Stimulated activated naive CD8-positive, alpha-beta T cell treated with anti-CD3 and anti-CD28 coated beads, Interleukin-15, Interleukin-2, amounts not matched to agents 100 U/mL and 50 U/mL, for 24 hours (primary cell): ENCODE measurements at regions not wholly inside any gene's neighbourhood (a gene's known extent, or its start where the extent isn't known, plus 50 kb on each side); places are given as distances from the start of the nearest gene placed in this dataset.

ENCODE experiments used
- ATAC-seq: fragments of 150-1000 bp; cut with Tn5 transposase; one replicate; pipeline ENCODE4 v1.10.0; 2021
- DNase-seq: peaks from one replicate; pipeline ENCODE4 v3.0.0; 2021

DNA sequence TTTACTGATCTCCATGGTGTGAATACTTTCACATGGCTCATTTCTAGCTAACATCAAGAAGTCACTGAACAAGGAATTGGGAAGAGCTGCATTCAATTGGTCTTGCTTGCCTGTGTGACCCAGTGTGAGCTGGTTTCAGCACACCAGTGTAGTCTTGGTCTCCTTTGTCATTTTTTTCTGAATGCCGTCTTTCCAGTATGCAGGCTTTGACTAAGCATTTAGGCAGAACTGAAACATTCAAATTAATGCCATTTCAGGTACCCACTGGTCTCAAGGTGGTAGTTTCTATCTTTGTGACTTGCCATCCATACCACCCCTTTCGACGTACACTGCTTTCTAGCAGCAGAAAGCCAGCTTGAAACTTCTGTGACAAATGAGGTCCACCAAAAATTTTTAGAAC is 550.5 kb upstream of the BOD1L1 start:
- ATAC-seq (peak; percentile 57), DNase-seq (no peak)

DNA sequence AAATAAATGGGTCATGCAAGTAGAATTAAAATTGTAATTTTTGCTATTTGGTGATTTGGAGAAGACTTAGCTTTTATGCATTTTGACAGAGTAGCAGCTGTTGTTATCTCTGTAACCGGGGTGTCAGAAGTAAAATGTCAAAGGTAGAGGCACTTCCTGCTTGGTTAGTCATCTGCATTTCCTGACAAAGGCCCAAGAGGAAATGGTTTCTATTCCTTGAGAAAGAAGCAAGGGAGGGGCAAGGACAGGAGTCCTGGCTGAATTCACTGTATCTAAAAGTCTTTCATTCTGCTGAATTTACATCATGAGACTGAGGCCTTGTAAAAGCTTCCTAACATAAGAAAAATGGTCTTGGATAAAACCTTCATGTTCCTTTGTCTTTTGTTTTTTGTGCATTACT is 550.9 kb upstream of the BOD1L1 start:
- no peak for DNase-seq
- peak; percentile 63 for ATAC-seq

GRCh38 chr4:14180166-14180565 is 552.6 kb upstream of the BOD1L1 start:
- no peak for DNase-seq
- ATAC-seq: no peak

GRCh38 chr4:14180983-14181601 is 553.6 kb upstream of the BOD1L1 start:
- ATAC-seq (no peak), DNase-seq (no peak)

DNA sequence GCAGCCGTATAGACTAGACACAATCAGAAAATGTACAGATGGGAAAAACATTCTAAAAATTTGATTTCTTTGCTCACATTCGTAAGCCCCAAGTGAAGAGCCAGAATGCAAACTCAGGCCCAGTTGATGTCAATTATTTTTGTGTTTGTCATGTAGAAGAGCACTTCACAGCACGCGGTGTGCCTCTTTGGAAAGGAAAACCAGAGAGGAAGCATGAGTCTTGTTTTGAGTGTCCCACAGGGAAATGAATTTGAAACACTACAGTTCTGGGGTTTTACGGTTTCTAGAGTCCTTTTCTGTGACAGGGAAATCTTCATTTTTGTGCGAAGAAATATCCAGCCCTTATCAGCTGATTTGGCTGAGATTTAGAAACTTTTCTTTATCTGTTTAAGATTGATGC is 554.6 kb upstream of the BOD1L1 start:
- no peak for DNase-seq
- ATAC-seq: no peak

GRCh38 chr4:14184265-14184664 is 556.7 kb upstream of the BOD1L1 start:
- DNase-seq: no peak
- no peak for ATAC-seq

- no peak for ATAC-seq
- no peak for DNase-seq
Observed at GRCh38 chr4:14184767-14185166, 557.2 kb upstream of the BOD1L1 start.

DNA sequence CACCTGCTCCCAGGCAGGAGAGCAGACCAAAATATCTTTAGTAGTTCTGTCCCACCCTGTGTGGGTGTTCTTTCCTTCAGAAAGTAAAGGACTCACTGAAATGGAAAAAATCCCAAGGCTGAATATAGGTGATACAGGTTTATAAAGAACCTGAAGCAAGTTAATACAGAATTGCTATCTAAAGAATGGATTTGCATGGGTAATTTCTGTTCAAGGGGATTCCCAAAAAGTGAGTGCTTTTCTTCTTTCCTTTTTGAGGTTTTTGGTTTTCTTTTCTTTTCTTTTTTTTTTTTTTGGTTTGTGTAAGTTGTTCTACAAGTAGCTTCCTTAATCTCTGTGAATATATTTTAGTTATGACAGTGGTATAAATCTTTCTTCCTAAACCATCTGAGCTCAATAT is 560.7 kb upstream of the BOD1L1 start:
- DNase-seq: no peak
- no peak for ATAC-seq

DNA sequence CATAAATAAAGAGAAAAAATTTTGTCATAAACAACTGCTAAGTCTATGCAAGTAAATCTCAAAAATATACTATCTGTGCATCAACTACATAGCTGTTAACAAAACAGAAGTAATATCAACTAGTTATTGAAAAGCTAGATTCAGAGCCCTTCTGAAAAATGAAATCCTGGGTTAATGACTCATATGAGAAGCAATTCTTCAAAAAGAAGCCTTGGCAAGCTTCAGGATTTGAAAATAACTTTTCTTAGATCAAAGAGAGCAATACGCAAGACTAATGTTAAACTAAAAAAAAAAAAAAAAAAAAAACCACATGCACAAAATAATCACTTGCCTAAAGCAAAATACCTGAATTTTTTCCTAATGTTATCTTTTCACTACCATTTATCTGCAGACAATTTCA is 566.1 kb upstream of the BOD1L1 start:
- ATAC-seq: no peak
- no peak for DNase-seq

- peak; percentile 16 for DNase-seq
- ATAC-seq: no peak
Observed at GRCh38 chr4:14196131-14196530, 568.6 kb upstream of the BOD1L1 start.

- DNase-seq: no peak
Observed at GRCh38 chr4:14215116-14215770, 587.7 kb upstream of the BOD1L1 start.

GRCh38 chr4:14217401-14217800 is 589.9 kb upstream of the BOD1L1 start:
- ATAC-seq: no peak
- DNase-seq: no peak

More at GRCh38 chr4:14215116-14215770, 587.7 kb upstream of the BOD1L1 start:
- ATAC-seq: no peak

DNA sequence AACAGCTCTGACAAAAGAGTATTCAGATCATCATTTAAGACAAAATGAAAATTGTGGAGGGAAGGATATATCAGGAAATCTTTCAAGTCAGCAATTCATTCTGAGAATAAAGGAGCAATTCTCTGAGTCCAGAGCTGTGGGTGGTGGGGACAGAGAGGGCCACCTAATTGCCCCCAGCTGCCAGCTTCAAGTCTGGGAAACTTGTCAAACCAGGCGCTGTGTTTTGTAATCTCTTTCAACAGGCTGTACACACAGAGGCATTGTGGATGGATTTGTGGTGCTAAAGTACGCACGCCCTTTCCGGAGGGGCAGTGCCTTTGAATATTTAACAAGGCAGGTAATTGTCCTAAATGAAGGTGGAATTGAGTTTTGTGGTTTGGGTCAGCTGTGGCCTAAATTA is 591.1 kb upstream of the BOD1L1 start:
- ATAC-seq (no peak), DNase-seq (no peak)

- ATAC-seq (no peak), DNase-seq (no peak)
Observed at GRCh38 chr4:14221176-14221575, 593.7 kb upstream of the BOD1L1 start.

DNA sequence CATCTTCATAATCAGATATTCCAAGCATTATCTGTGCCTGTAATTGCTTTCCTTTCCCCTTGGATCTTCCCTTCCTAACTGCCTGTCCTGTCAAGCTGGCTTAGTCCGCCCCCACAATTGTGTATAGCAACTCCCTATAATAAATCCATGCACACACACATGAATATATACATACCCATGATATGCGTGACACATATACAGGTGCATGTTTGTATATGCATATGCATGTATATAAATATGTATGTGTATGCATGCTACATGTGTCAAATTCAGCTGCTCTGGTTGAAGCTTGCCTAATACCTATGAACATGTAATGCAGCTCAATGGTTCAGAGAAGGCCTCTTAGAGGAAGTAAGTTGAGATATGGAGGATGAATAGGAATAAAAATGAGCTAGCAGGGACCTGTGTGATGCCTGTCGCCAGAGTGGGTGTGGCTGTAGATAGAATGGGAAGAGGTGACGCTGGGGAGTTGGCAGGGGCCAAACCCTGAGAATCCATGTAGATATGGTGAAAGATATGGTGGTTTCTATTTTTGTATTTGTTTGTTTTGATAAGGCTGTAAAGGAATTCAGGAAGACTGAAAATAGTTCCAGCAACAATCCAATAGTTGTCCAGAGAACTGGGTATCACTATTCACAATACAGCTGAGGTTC is 595.0 kb upstream of the BOD1L1 start:
- no peak for ATAC-seq
- DNase-seq: no peak

GRCh38 chr4:14223461-14223860 is 595.9 kb upstream of the BOD1L1 start:
- ATAC-seq: no peak

DNA sequence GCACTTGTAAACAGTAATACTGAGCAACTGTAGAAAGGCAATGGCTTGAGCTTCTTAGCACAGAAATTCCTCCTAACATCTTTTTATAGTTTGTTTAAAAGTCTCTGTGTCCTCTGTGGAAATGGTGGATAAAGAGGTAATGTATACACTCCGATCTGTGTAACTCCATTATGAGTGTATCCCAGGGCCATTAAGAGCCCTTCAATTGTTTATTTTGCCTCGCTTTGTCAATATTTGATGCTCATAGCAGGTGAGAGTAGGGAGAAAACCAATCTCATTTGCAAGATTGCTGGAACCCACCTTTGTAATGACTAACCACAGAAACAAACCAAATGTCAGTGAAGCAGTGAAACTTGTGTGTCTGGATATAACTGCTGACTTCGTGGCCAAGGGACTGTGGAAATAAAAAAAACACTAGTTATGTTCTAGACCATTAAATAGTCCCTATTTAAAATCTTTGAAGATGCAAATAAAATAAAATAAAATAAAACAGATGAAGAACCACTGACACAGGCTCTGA is 598.2 kb upstream of the BOD1L1 start:
- ATAC-seq (no peak), DNase-seq (no peak)

More at GRCh38 chr4:14223461-14223860, 595.9 kb upstream of the BOD1L1 start:
- no peak for DNase-seq

GRCh38 chr4:14233126-14233525 is 605.6 kb upstream of the BOD1L1 start:
- ATAC-seq: no peak
- DNase-seq: no peak

- no peak for DNase-seq
- ATAC-seq: no peak
Observed at GRCh38 chr4:14234307-14234706, 606.8 kb upstream of the BOD1L1 start.

DNA sequence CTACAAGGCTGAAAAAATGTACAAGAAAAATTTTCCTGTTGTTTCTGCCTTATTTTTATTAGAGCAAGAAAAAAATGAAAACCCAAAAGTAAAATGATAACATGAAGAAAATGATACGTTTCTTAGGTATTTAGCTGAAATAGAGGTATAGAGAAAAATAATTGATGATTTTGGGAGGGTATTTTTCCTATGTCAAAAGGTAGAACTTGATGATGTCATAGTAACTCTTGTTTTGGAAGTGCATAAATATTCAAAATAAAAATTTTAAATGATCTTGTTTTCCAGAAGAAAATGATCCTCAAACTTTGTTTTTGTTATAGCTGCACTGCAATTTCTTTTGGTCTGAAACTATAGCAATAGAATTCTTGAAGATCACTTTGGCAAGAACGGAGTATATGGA is 608.8 kb upstream of the BOD1L1 start:
- DNase-seq: no peak
- ATAC-seq: no peak

DNA sequence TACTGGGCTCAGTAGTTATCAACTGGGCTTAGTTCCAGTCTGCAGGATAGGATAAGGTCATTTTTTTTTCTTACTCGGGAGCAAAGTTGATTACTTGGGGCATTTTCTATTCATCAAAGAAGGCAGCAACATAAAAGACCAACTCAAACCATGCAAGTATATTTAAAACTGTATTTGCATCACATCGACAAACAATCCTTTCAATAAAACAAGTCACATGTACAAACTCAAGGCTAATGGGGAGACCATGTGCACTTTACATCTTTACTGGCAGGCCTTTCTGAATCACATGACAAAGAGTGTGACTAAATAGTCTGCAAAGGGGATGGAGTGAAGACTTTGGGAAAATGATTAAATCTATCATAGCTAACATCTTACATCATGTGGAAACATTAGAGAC is 610.4 kb upstream of the BOD1L1 start:
- DNase-seq (no peak), ATAC-seq (no peak)

- DNase-seq: no peak
- ATAC-seq: no peak
Observed at GRCh38 chr4:14241574-14241973, 614.0 kb upstream of the BOD1L1 start.

GRCh38 chr4:14247767-14248166 is 620.2 kb upstream of the BOD1L1 start:
- no peak for DNase-seq
- ATAC-seq: no peak

DNA sequence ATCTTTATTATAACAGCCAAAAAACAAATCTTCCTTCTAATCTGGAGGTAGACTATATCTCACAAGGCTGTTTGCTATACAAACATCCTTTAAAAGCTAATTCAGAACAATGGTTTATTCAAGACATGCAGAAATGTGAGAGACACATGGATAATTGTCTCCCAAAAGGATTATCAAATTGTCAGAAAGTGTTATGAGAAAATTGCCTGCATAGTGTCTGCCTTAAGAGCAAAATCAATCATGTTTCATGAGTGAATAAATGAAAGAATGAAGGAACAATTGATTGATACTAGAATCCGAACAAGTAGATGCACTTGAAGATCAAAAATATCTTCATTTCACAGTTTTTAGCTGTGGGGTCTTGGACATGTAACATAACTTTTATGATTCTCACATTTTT is 621.7 kb upstream of the BOD1L1 start:
- ATAC-seq (no peak), DNase-seq (no peak)
